ENCODE measurements at regions not wholly inside any gene's neighbourhood (a gene's known extent, or its start where the extent isn't known, plus 50 kb on each side); places are given as distances from the start of the nearest gene placed in this dataset.
"Not testable (repeated sequence)": the region's sequence is repeated elsewhere in the genome, so short reads cannot be mapped to it uniquely, and the experiment has no call there.

DNA sequence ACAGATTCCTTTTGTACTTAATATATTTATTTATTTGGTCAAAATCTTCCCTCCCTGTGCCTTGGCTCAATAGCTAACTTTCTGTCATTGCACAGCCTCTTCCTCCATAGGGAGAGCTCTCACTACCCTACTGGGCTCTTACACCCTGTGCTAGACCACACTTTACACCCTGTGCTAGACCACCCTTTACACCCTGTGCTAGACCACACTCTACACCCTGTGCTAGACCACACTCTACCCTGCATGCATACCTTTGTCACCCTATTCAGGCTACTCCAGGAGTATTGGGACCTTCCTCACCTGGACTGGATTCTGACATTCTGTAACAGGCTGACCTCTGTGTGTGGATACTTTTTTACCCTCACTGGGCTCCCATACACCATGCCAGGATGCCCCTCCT lies 298.5 kb upstream of the TPK1 start:
- POLR2A ChIA-PET, result no interaction called here
- TF ChIP-seq, protein P1, sequence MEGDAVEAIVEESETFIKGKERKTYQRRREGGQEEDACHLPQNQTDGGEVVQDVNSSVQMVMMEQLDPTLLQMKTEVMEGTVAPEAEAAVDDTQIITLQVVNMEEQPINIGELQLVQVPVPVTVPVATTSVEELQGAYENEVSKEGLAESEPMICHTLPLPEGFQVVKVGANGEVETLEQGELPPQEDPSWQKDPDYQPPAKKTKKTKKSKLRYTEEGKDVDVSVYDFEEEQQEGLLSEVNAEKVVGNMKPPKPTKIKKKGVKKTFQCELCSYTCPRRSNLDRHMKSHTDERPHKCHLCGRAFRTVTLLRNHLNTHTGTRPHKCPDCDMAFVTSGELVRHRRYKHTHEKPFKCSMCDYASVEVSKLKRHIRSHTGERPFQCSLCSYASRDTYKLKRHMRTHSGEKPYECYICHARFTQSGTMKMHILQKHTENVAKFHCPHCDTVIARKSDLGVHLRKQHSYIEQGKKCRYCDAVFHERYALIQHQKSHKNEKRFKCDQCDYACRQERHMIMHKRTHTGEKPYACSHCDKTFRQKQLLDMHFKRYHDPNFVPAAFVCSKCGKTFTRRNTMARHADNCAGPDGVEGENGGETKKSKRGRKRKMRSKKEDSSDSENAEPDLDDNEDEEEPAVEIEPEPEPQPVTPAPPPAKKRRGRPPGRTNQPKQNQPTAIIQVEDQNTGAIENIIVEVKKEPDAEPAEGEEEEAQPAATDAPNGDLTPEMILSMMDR (IDR thresholded peaks at IDR 0.05; ENCODE audit: control extremely low read depth, extremely low read depth, low read depth, missing control alignments), result no peak
- no peak for DNase-seq (ENCODE audit: extremely low spot score)
- CTCF ChIA-PET, result interaction anchor here (1.0 to 1.2 kb wide), 3 partner anchors 18 to 39 kb away, joined by 3 read pairs; no protein-coding TSS in a partner anchor

DNA sequence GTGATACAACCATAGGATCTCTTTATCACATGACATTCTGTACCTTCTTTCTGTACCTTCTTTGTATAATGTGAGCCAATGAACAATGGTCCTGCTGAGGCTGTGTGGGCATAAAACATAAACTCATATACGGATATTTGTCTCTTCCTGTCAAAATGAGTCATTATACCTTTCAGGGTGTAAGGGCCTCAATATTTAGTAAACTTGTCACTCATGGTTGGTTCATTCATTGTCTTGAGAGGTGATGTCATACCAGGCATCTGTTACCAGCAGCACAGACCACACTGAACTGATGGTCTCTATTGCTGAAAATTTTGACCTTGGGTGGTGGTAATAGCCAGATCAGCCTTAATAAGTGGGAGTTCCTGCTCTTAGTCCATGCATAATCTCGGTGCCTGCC lies 287.6 kb upstream of the TPK1 start:
- ChIA-PET CTCF (no interaction called here), POLR2A (no interaction called here)
- TF ChIP-seq, protein P1 (IDR thresholded peaks at IDR 0.05; ENCODE audit: control extremely low read depth, extremely low read depth, low read depth, missing control alignments), result no peak
- DNase-seq (ENCODE audit: extremely low spot score), result no peak

DNA sequence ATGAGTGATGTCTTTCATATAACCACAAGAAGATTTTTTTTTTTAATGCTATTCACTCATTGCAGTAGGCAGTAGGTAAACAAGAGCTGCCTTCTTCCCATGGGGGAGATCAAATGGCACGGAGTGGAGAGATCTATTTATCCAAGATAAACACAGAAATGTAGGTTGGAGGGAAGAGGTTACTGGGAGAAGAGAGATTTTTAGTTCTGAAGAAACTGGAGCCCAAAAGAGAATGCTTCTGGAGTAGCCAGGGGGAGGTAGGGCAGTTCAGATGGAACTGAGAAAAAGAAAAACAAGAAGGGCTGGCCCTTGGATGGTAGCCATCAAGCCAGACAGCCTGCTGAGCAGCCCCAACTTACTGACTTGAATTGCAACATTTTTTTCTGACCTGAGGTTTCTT lies 270.1 kb upstream of the TPK1 start:
- TF ChIP-seq, protein P1 (IDR thresholded peaks at IDR 0.05; ENCODE audit: control extremely low read depth, extremely low read depth, low read depth, missing control alignments), result no peak
- no peak for DNase-seq (ENCODE audit: extremely low spot score)
- ChIA-PET CTCF (no interaction called here), POLR2A (no interaction called here)

DNA sequence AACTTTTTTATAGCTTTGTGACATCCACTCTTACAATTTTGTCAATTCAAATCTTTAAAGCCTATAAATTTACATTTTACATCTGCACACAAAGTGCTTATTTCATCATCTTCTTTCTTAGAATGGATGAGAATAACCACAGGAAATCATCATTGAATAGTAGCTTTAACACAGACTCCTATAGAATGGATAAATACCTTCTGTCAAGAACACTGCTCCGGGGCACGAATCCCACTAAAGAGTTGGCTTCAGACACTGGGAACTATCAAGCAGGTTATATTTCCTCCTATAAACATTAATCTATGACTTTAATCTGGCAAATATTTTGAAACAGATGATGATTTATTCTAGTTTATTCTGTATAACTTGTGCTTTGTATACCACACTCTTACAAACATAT lies 269.7 kb upstream of the TPK1 start:
- TF ChIP-seq, protein P1 (IDR thresholded peaks at IDR 0.05; ENCODE audit: control extremely low read depth, extremely low read depth, low read depth, missing control alignments), result no peak
- ChIA-PET CTCF (no interaction called here), POLR2A (no interaction called here)
- DNase-seq (ENCODE audit: extremely low spot score), result no peak

DNA sequence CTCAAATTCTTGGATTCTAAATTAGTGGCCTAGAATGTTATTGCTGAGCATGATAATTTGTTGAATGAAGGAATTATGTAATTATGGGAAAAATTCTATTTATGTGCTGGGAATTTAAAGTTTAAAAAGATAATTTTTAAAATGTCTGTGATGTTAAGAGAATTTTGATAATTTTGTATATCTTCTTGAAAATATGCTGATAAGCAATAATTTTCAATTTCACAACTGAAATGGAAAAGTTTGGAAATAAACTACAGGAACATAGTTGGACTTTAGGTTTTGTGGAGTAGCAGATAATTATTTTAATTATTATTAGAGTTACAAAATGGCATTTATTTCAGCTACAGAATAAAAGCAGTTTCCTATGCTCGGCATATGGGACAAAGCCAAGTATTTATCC lies 268.5 kb upstream of the TPK1 start:
- CTCF ChIA-PET, result no interaction called here
- DNase-seq (ENCODE audit: extremely low spot score), result no peak
- TF ChIP-seq, protein P1 (IDR thresholded peaks at IDR 0.05; ENCODE audit: control extremely low read depth, extremely low read depth, low read depth, missing control alignments), result no peak
- POLR2A ChIA-PET, result no interaction called here

DNA sequence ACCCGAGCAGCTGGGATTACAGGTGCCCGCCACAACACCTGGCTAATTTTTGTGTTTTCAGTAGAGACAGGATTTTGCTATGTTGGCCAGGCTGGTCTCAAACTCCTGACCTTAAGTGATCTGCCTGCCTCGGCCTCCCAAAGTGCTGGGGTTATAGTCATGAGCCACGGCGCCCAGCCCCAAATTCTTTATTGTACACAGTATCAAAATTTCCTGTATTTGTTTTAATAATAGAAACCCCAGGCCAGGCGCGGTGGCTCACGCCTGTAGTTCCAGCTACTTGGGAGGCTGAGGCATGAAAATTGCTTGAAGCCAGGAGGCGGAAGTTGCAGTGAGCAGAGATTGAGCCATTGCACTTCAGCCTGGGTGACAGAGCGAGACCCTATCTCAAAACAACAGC lies 266.3 kb upstream of the TPK1 start:
- POLR2A ChIA-PET; DNase-seq (ENCODE audit: extremely low spot score): not testable (repeated sequence)
- CTCF ChIA-PET, result interaction anchor here (1.1 kb wide), 1 partner anchor 26 kb away, joined by 3 read pairs; no protein-coding TSS in a partner anchor

DNA sequence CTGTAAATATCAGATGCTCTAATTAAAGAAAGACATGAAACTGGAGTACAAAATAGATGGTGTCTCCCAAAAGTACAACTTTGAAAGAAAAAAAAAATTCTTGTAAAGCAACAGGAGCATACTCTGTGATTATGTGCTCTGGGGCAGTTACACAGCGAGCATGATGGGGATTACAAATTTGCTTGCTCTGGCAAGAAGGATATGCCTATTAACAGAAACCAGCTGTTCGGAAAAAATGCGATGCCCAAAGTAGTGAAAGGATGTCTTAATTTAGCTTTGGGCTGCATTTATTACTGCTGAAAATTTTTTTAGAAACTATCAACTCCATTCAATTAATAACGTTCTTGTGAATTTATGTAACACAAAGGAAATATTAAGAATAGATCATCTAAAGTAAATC lies 256.9 kb upstream of the TPK1 start:
- ChIA-PET CTCF (no interaction called here), POLR2A (no interaction called here)
- no peak for DNase-seq (ENCODE audit: extremely low spot score)
- TF ChIP-seq, protein P1 (IDR thresholded peaks at IDR 0.05; ENCODE audit: control extremely low read depth, extremely low read depth, low read depth, missing control alignments), result no peak

Measured in GM10248 (cell line).